Neural crest cell (in vitro differentiated cells): ENCODE measurements at regions not wholly inside any gene's neighbourhood (a gene's known extent, or its start where the extent isn't known, plus 50 kb on each side); places are given as distances from the start of the nearest gene placed in this dataset.

Source experiments
- DNase-seq: peaks from one replicate; pipeline ENCODE4 v3.0.0; 2021; ENCODE audit warnings: low read depth, mixed read lengths, low spot score
- H3K27ac Mint-ChIP-seq: one replicate; pipeline ENCODE4 v1.8.0; 2021; ENCODE audit warnings: mild to moderate bottlenecking, mixed read lengths; ENCODE audit not compliant: unreplicated experiment
- H3K27me3 Mint-ChIP-seq: 2 replicates; pipeline ENCODE4 v1.8.0; 2021; ENCODE audit warnings: low read depth, mild to moderate bottlenecking, mixed read lengths
- H3K36me3 Mint-ChIP-seq: 2 replicates; pipeline ENCODE4 v1.8.0; 2021; ENCODE audit warnings: low read depth, mild to moderate bottlenecking, mixed read lengths
- H3K4me1 Mint-ChIP-seq: 2 replicates; pipeline ENCODE4 v1.8.0; 2021; ENCODE audit warnings: mixed read lengths
- H3K4me3 Mint-ChIP-seq: one replicate; pipeline ENCODE4 v1.8.0; 2021; ENCODE audit warnings: mild to moderate bottlenecking, mixed read lengths
- H3K9me3 Mint-ChIP-seq: 2 replicates; pipeline ENCODE4 v1.8.0; 2021; ENCODE audit warnings: mixed read lengths
- CTCF ChIP-seq: fragments of 200-600 bp; sonication (generic); conservative IDR thresholded peaks from 2 replicates; pipeline ENCODE4 v1.5.0; 2021; ENCODE audit warnings: antibody characterized with exemption, mild to moderate bottlenecking

GRCh38 chr10:52526251-52526823 is 212.3 kb downstream of the DKK1 start:
- Mint-ChIP-seq H3K36me3 (no peaks in the 10 kb centered on the region), H3K27me3 (peaks cover 36% of the 10 kb centered on the region), H3K4me1 (no peaks in the 10 kb centered on the region), H3K4me3 (no peak overlapping the region), H3K27ac (no peak overlapping the region), H3K9me3 (peaks cover 2% of the 10 kb centered on the region)
- no peak for TF ChIP-seq CTCF
- no peak for DNase-seq

GRCh38 chr10:52532650-52533290 is 218.7 kb downstream of the DKK1 start:
- Mint-ChIP-seq H3K27me3 (peaks cover 5% of the 10 kb centered on the region), H3K4me3 (no peak overlapping the region)
- TF ChIP-seq CTCF = no peak

GRCh38 chr10:52533986-52534385 is 219.9 kb downstream of the DKK1 start:
- Mint-ChIP-seq H3K27ac (no peak overlapping the region), H3K4me1 (no peaks in the 10 kb centered on the region), H3K27me3 (peaks cover 2% of the 10 kb centered on the region), H3K36me3 (no peaks in the 10 kb centered on the region), H3K4me3 (no peak overlapping the region), H3K9me3 (peaks cover 6% of the 10 kb centered on the region)
- no peak for DNase-seq
- no peak for TF ChIP-seq CTCF

More at GRCh38 chr10:52532650-52533290, 218.7 kb downstream of the DKK1 start:
- Mint-ChIP-seq H3K27ac (no peak overlapping the region), H3K9me3 (peaks cover 6% of the 10 kb centered on the region), H3K36me3 (no peaks in the 10 kb centered on the region), H3K4me1 (no peaks in the 10 kb centered on the region)
- no peak for DNase-seq

- Mint-ChIP-seq H3K9me3 (peaks cover 4% of the 10 kb centered on the region), H3K27ac (no peak overlapping the region), H3K27me3 (peaks cover 3% of the 10 kb centered on the region)
These were observed 225.4 kb downstream of the DKK1 start for GRCh38 chr10:52539463-52539862.

GRCh38 chr10:52540479-52540984 is 226.5 kb downstream of the DKK1 start:
- Mint-ChIP-seq H3K27me3 (peaks cover 3% of the 10 kb centered on the region), H3K36me3 (no peaks in the 10 kb centered on the region), H3K4me1 (peaks cover 5% of the 10 kb centered on the region), H3K9me3 (peaks cover 4% of the 10 kb centered on the region), H3K27ac (no peak overlapping the region), H3K4me3 (no peak overlapping the region)
- no peak for DNase-seq
- no peak for TF ChIP-seq CTCF

More at GRCh38 chr10:52539463-52539862, 225.4 kb downstream of the DKK1 start:
- H3K36me3 Mint-ChIP-seq = no peaks in the 10 kb centered on the region
- no peak for DNase-seq
- no peak overlapping the region for H3K4me3 Mint-ChIP-seq
- peaks cover 5% of the 10 kb centered on the region for H3K4me1 Mint-ChIP-seq
- TF ChIP-seq CTCF = no peak
